Endothelial cell (in vitro differentiated cells): ENCODE measurements at regions not wholly inside any gene's neighbourhood (a gene's known extent, or its start where the extent isn't known, plus 50 kb on each side); places are given as distances from the start of the nearest gene placed in this dataset.

Source experiments
- DNase-seq: peaks from one replicate; pipeline ENCODE4 v3.0.0; 2021; ENCODE audit warnings: low spot score
- H3K27ac Mint-ChIP-seq: one replicate; pipeline ENCODE4 v1.8.0; 2021; ENCODE audit warnings: mixed read lengths, inconsistent platforms; ENCODE audit not compliant: unreplicated experiment
- H3K27me3 Mint-ChIP-seq: one replicate; pipeline ENCODE4 v1.8.0; 2021; ENCODE audit warnings: mild to moderate bottlenecking, moderate library complexity, mixed read lengths, inconsistent platforms; ENCODE audit not compliant: unreplicated experiment
- H3K36me3 Mint-ChIP-seq: one replicate; pipeline ENCODE4 v1.8.0; 2021; ENCODE audit warnings: mild to moderate bottlenecking, low read depth, mixed read lengths, inconsistent platforms; ENCODE audit not compliant: unreplicated experiment
- H3K4me1 Mint-ChIP-seq: one replicate; pipeline ENCODE4 v1.8.0; 2021; ENCODE audit warnings: mild to moderate bottlenecking, mixed read lengths, inconsistent platforms; ENCODE audit not compliant: unreplicated experiment
- H3K4me3 Mint-ChIP-seq: one replicate; pipeline ENCODE4 v1.8.0; 2021; ENCODE audit warnings: mild to moderate bottlenecking, mixed read lengths, inconsistent platforms; ENCODE audit not compliant: unreplicated experiment
- H3K9me3 Mint-ChIP-seq: one replicate; pipeline ENCODE4 v1.8.0; 2021; ENCODE audit warnings: mixed read lengths, inconsistent platforms; ENCODE audit not compliant: unreplicated experiment
- CTCF ChIP-seq: fragments of 200-600 bp; sonication (generic); IDR thresholded peaks from one replicate; pipeline ENCODE4 v1.5.0; 2021; ENCODE audit warnings: antibody characterized with exemption; ENCODE audit not compliant: unreplicated experiment

GRCh38 chr1:241419986-241420385 lies 63.0 kb upstream of the RGS7 start:
- Mint-ChIP-seq H3K9me3 (no peaks in the 10 kb centered on the region), H3K27me3 (peaks cover 7% of the 10 kb centered on the region), H3K4me3 (no peak overlapping the region), H3K36me3 (no peaks in the 10 kb centered on the region), H3K27ac (no peak overlapping the region), H3K4me1 (no peaks in the 10 kb centered on the region)
- TF ChIP-seq CTCF, result no peak
- no peak for DNase-seq

GRCh38 chr1:241417258-241417657 lies 60.3 kb upstream of the RGS7 start:
- H3K4me3 Mint-ChIP-seq, result no peak overlapping the region
- no peaks in the 10 kb centered on the region for H3K36me3 Mint-ChIP-seq
- DNase-seq, result no peak
- peaks cover 3% of the 10 kb centered on the region for H3K27me3 Mint-ChIP-seq
- no peaks in the 10 kb centered on the region for H3K4me1 Mint-ChIP-seq
- no peak overlapping the region for H3K27ac Mint-ChIP-seq
- no peak for TF ChIP-seq CTCF
- no peaks in the 10 kb centered on the region for H3K9me3 Mint-ChIP-seq

- Mint-ChIP-seq H3K36me3 (no peaks in the 10 kb centered on the region), H3K9me3 (no peaks in the 10 kb centered on the region), H3K27me3 (peaks cover 3% of the 10 kb centered on the region), H3K27ac (no peak overlapping the region), H3K4me1 (no peaks in the 10 kb centered on the region), H3K4me3 (no peak overlapping the region)
- TF ChIP-seq CTCF, result no peak
- DNase-seq, result no peak
These were observed 57.0 kb upstream of the RGS7 start for GRCh38 chr1:241413974-241414373.

- Mint-ChIP-seq H3K27ac (no peak overlapping the region), H3K36me3 (no peaks in the 10 kb centered on the region), H3K4me3 (no peak overlapping the region), H3K27me3 (peaks cover 3% of the 10 kb centered on the region), H3K9me3 (no peaks in the 10 kb centered on the region), H3K4me1 (no peaks in the 10 kb centered on the region)
- no peak for TF ChIP-seq CTCF
- no peak for DNase-seq
These were observed 56.4 kb upstream of the RGS7 start for GRCh38 chr1:241413386-241413785.

GRCh38 chr1:241412646-241413045 lies 55.6 kb upstream of the RGS7 start:
- peaks cover 4% of the 10 kb centered on the region for H3K27me3 Mint-ChIP-seq
- H3K27ac Mint-ChIP-seq, result no peak overlapping the region
- no peak for TF ChIP-seq CTCF
- DNase-seq, result no peak
- H3K9me3 Mint-ChIP-seq, result no peaks in the 10 kb centered on the region
- H3K36me3 Mint-ChIP-seq, result no peaks in the 10 kb centered on the region
- H3K4me3 Mint-ChIP-seq, result no peak overlapping the region
- H3K4me1 Mint-ChIP-seq, result no peaks in the 10 kb centered on the region
